ENCODE measurements at regions not wholly inside any gene's neighbourhood (a gene's known extent, or its start where the extent isn't known, plus 50 kb on each side); places are given as distances from the start of the nearest gene placed in this dataset.
A peak's percentile ranks its signal among the peaks of the same experiment; 100 is the strongest.

GRCh38 chr10:85547460-85548023 lies 819.1 kb downstream of the GRID1 start:
- no peak for FAIRE-seq
- no peak for DNase-seq (ENCODE audit: extremely low spot score, insufficient read length, low read depth)

- FAIRE-seq (peak; percentile 83), DNase-seq (ENCODE audit: extremely low spot score, insufficient read length, low read depth) (no peak)
Measured at GRCh38 chr10:85548034-85548433, 818.6 kb downstream of the GRID1 start.
